ENCODE measurements at regions not wholly inside any gene's neighbourhood (a gene's known extent, or its start where the extent isn't known, plus 50 kb on each side); places are given as distances from the start of the nearest gene placed in this dataset.

- TF ChIP-seq, protein P1, sequence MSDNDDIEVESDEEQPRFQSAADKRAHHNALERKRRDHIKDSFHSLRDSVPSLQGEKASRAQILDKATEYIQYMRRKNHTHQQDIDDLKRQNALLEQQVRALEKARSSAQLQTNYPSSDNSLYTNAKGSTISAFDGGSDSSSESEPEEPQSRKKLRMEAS (IDR thresholded peaks at IDR 0.05; ENCODE audit: low read depth) = no peak
- TF ChIP-seq ELF1 (IDR thresholded peaks at IDR 0.05) (no peak), PBX3 (IDR thresholded peaks at IDR 0.05) (no peak), JUND (IDR thresholded peaks at IDR 0.05) (no peak), SMC3 (IDR thresholded peaks at IDR 0.05; ENCODE audit: low read depth, low read length) (no peak)
- TF ChIP-seq, protein P2, sequence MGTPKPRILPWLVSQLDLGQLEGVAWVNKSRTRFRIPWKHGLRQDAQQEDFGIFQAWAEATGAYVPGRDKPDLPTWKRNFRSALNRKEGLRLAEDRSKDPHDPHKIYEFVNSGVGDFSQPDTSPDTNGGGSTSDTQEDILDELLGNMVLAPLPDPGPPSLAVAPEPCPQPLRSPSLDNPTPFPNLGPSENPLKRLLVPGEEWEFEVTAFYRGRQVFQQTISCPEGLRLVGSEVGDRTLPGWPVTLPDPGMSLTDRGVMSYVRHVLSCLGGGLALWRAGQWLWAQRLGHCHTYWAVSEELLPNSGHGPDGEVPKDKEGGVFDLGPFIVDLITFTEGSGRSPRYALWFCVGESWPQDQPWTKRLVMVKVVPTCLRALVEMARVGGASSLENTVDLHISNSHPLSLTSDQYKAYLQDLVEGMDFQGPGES (IDR thresholded peaks at IDR 0.05; ENCODE audit: low read depth, low read length) = no peak
These were observed 66.0 kb upstream of the CDH4 start (continued) for GRCh38 chr20:61185841-61186601.

DNA sequence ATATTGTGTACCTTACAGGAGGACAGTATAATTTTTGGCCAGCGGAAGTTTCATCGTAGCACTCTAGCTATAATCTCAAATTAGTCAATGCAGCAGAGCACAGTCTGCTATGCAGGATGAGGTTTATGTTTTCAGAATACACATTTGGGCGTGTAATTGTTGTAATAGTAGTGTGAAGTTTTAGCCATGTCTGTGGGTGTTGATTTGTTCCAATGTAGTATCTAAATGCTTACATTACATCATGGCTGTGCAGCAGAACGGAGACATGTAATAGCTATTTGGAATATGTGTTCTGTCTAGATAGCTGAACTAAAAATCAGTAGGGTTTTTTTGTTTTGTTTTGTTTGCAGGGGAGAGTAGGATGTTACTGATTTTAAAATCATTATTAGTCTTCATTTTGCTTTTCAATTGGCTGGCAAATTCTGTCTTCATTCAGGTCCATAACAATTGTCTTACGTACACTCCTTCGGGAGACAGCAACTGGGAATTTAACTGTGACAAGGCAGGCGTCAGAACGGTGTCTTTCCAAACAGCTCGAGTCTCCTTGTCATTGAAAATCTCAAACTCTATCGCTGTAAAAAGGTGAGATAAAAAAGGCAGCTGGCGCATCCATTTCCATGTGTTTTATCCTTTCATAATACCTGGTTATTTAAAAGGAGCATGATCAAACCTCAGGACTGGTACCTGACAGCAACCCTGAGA is 65.1 kb upstream of the CDH4 start:
- Histone ChIP-seq H3K27me3 (ENCODE audit: insufficient read depth) (no peaks in the 10 kb centered on the region), H3K4me3 (ENCODE audit: low read depth in 2 of 2, low read length in 1 of 2) (no peak overlapping the region), H3K9me3 (no peaks in the 10 kb centered on the region), H3F3A (replicated peaks; ENCODE audit: insufficient read depth) (no peaks in the 10 kb centered on the region), H3K36me3 (replicated peaks in 1 of 2; ENCODE audit: control insufficient read depth in 1 of 2, insufficient read depth in 2 of 2, low read length in 1 of 2) (no peaks in the 10 kb centered on the region), H3K9me2 (no peaks in the 10 kb centered on the region), H3K4me2 (no peak overlapping the region), H3K4me1 (ENCODE audit: control insufficient read depth in 1 of 2, insufficient read depth in 2 of 2, low read depth in 1 of 2, low read length in 1 of 2) (no peaks in the 10 kb centered on the region), H2AFZ (ENCODE audit: low read depth) (no peak overlapping the region), H3K79me2 (ENCODE audit: insufficient read depth) (no peaks in the 10 kb centered on the region), H3K9ac (no peak overlapping the region), H4K20me1 (ENCODE audit: insufficient read depth) (no peaks in the 10 kb centered on the region), H3K27ac (ENCODE audit: low read depth in 2 of 2, low read length in 1 of 2) (no peak overlapping the region)
- CTCF ChIA-PET = interaction anchor here (1.4 to 1.6 kb wide), 3 partner anchors 20 to 76 kb away, joined by 3 to 4 read pairs (median 4); no protein-coding TSS in a partner anchor
- no peak for TF ChIP-seq TEAD4 (IDR thresholded peaks at IDR 0.05; ENCODE audit: borderline replicate concordance, insufficient read depth)
- POLR2A ChIA-PET = no interaction called here
- 52% methylated on average over 11 of the region's 11 CpGs for WGBS (ENCODE audit: low lambda C conversion rate)
- no peak for DNase-seq

- Histone ChIP-seq H3K4me3 (ENCODE audit: low read depth in 2 of 2, low read length in 1 of 2) (no peak overlapping the region), H4K20me1 (ENCODE audit: insufficient read depth) (no peaks in the 10 kb centered on the region), H3K27ac (ENCODE audit: low read depth in 2 of 2, low read length in 1 of 2) (no peak overlapping the region), H3K9ac (no peak overlapping the region), H3F3A (replicated peaks; ENCODE audit: insufficient read depth) (no peaks in the 10 kb centered on the region), H3K9me2 (no peaks in the 10 kb centered on the region), H3K4me1 (ENCODE audit: control insufficient read depth in 1 of 2, insufficient read depth in 2 of 2, low read depth in 1 of 2, low read length in 1 of 2) (no peaks in the 10 kb centered on the region), H3K4me2 (no peak overlapping the region), H2AFZ (ENCODE audit: low read depth) (no peak overlapping the region), H3K9me3 (no peaks in the 10 kb centered on the region), H3K79me2 (ENCODE audit: insufficient read depth) (no peaks in the 10 kb centered on the region), H3K27me3 (ENCODE audit: insufficient read depth) (no peaks in the 10 kb centered on the region), H3K36me3 (replicated peaks in 1 of 2; ENCODE audit: control insufficient read depth in 1 of 2, insufficient read depth in 2 of 2, low read length in 1 of 2) (no peaks in the 10 kb centered on the region)
- DNase-seq = no peak
- ChIA-PET CTCF (interaction anchor here (0.9 to 1.1 kb wide), 2 partner anchors 10 to 40 kb away, joined by 3 read pairs; no protein-coding TSS in a partner anchor), POLR2A (no interaction called here)
- WGBS (ENCODE audit: low lambda C conversion rate) = 25% methylated on average over 1 of the region's 1 CpG
- TF ChIP-seq MXI1 (IDR thresholded peaks at IDR 0.05; ENCODE audit: low read depth, low read length) (no peak), FOXM1 (IDR thresholded peaks at IDR 0.05; ENCODE audit: low read depth) (no peak), CHD2 (IDR thresholded peaks at IDR 0.05; ENCODE audit: low read length, partially characterized antibody) (no peak), EP300 (IDR thresholded peaks at IDR 0.05; ENCODE audit: borderline replicate concordance in 1 of 2, low read depth in 1 of 2, low read length in 1 of 2) (no peak), USF1 (IDR thresholded peaks at IDR 0.05; ENCODE audit: borderline replicate concordance, low read depth) (no peak), EZH2phosphoT487 (IDR thresholded peaks at IDR 0.05; ENCODE audit: borderline replicate concordance, low read depth) (no peak), ELF1 (IDR thresholded peaks at IDR 0.05) (no peak), GABPA (IDR thresholded peaks at IDR 0.05; ENCODE audit: low read depth) (no peak), NFIC (IDR thresholded peaks at IDR 0.05; ENCODE audit: borderline replicate concordance) (no peak), RXRA (IDR thresholded peaks at IDR 0.05; ENCODE audit: borderline replicate concordance, low read depth) (no peak), MEF2A (IDR thresholded peaks at IDR 0.05; ENCODE audit: borderline replicate concordance, low read depth) (no peak)
- TF ChIP-seq, protein P3, sequence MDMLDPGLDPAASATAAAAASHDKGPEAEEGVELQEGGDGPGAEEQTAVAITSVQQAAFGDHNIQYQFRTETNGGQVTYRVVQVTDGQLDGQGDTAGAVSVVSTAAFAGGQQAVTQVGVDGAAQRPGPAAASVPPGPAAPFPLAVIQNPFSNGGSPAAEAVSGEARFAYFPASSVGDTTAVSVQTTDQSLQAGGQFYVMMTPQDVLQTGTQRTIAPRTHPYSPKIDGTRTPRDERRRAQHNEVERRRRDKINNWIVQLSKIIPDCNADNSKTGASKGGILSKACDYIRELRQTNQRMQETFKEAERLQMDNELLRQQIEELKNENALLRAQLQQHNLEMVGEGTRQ (IDR thresholded peaks at IDR 0.05; ENCODE audit: borderline replicate concordance, low read depth, low read length) = no peak
- TF ChIP-seq, protein P4, sequence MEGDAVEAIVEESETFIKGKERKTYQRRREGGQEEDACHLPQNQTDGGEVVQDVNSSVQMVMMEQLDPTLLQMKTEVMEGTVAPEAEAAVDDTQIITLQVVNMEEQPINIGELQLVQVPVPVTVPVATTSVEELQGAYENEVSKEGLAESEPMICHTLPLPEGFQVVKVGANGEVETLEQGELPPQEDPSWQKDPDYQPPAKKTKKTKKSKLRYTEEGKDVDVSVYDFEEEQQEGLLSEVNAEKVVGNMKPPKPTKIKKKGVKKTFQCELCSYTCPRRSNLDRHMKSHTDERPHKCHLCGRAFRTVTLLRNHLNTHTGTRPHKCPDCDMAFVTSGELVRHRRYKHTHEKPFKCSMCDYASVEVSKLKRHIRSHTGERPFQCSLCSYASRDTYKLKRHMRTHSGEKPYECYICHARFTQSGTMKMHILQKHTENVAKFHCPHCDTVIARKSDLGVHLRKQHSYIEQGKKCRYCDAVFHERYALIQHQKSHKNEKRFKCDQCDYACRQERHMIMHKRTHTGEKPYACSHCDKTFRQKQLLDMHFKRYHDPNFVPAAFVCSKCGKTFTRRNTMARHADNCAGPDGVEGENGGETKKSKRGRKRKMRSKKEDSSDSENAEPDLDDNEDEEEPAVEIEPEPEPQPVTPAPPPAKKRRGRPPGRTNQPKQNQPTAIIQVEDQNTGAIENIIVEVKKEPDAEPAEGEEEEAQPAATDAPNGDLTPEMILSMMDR (IDR thresholded peaks at IDR 0.05) = no peak
These were observed 62.5 kb upstream of the CDH4 start for GRCh38 chr20:61189534-61189933.

All from SK-N-SH (cell line).